Mammary epithelial cell (primary cell): ENCODE measurements at regions not wholly inside any gene's neighbourhood (a gene's known extent, or its start where the extent isn't known, plus 50 kb on each side); places are given as distances from the start of the nearest gene placed in this dataset.

Experiments
- CTCF ChIP-seq, 2 donors: IDR thresholded peaks in 1 of 2; conservative IDR thresholded peaks in 1 of 2; 2 replicates each; pipeline ENCODE4 v1.5.1; 2011 to 2012; ENCODE audit warnings: inconsistent platforms in 2 of 2, low read length in 2 of 2, mild to moderate bottlenecking in 2 of 2, control low read depth in 1 of 2, low read depth in 1 of 2; ENCODE audit not compliant: insufficient read depth in 1 of 2; ENCODE audit errors: extremely low read depth in 1 of 2
- EZH2 ChIP-seq: IDR thresholded peaks from 2 replicates; pipeline ENCODE4 v1.6.1; 2012; ENCODE audit warnings: low read length, inconsistent platforms, borderline replicate concordance

- TF ChIP-seq CTCF (conservative IDR thresholded peaks at IDR 0.05 in 1 of 2, IDR thresholded peaks at IDR 0.05 in 1 of 2; ENCODE audit: extremely low read depth in 1 of 2, insufficient read depth in 1 of 2, low read depth in 1 of 2, low read length in 2 of 2) (no peak), EZH2 (no peak)
Observed at GRCh38 chr15:38905632-38906031, 341.0 kb upstream of the RASGRP1 start.
